Tibial nerve (tissue), 4 donors: ENCODE measurements at regions not wholly inside any gene's neighbourhood (a gene's known extent, or its start where the extent isn't known, plus 50 kb on each side); places are given as distances from the start of the nearest gene placed in this dataset.

ENCODE experiments used
- DNase-seq, 2 donors: peaks; one replicate each; pipeline ENCODE4 v3.0.0-alpha.2; 2019; ENCODE audit warnings: low spot score in 2 of 2
- H3K27ac ChIP-seq, 4 donors: fragments of 200-600 bp; sonication (generic) in 3 of 4; one replicate each; pipeline ENCODE4 v1.5.1; 2017 to 2019; ENCODE audit warnings: mild to moderate bottlenecking in 1 of 4
- H3K27me3 ChIP-seq, 2 donors: fragments of 200-600 bp; sonication (generic) in 1 of 2; one replicate each; pipeline versions ENCODE4 v1.5.1 to v1.6.0; 2017 to 2019
- H3K36me3 ChIP-seq, 3 donors: fragments of 200-600 bp; sonication (generic); one replicate each; pipeline ENCODE4 v1.5.1; 2018 to 2019
- H3K4me1 ChIP-seq, 4 donors: fragments of 200-600 bp; sonication (generic) in 3 of 4; one replicate each; pipeline ENCODE4 v1.5.1; 2017 to 2019
- H3K4me3 ChIP-seq, 4 donors: fragments of 200-600 bp; sonication (generic) in 3 of 4; one replicate each; pipeline ENCODE4 v1.5.1; 2017 to 2019; ENCODE audit warnings: mild to moderate bottlenecking in 1 of 4, moderate library complexity in 1 of 4
- H3K9me3 ChIP-seq, 4 donors: fragments of 200-600 bp; sonication (generic) in 3 of 4; one replicate each; pipeline ENCODE4 v1.5.1; 2017 to 2019
- EP300 ChIP-seq, 2 donors: sonication (generic); formaldehyde crosslinking; IDR thresholded peaks; one replicate each; pipeline ENCODE4 v1.6.1; 2017; ENCODE audit warnings: antibody characterized with exemption in 2 of 2, mild to moderate bottlenecking in 1 of 2
- POLR2A ChIP-seq, 2 donors: fragments of 450-650 bp; IDR thresholded peaks; one replicate each; pipeline ENCODE4 v1.6.1; 2017; ENCODE audit warnings: antibody characterized with exemption in 2 of 2, mild to moderate bottlenecking in 2 of 2, moderate library complexity in 2 of 2
- WGBS, 2 donors: methylation state at CpG; one replicate each; pipeline ENCODE4 v1.1.5; 2018; 5-methylcytosine and 5-hydroxymethylcytosine counted together
- TF ChIP-seq, protein P1 (sequence below), 5 experiments: fragments of 200-600 bp in 3 of 5; fragments of 450-650 bp in 2 of 5; sonication (generic) in 3 of 5; IDR thresholded peaks; one replicate each; pipeline ENCODE4 v1.5.1; 2016 to 2019; ENCODE audit warnings: antibody characterized with exemption in 5 of 5, mild to moderate bottlenecking in 3 of 5, moderate library complexity in 2 of 5

DNA sequence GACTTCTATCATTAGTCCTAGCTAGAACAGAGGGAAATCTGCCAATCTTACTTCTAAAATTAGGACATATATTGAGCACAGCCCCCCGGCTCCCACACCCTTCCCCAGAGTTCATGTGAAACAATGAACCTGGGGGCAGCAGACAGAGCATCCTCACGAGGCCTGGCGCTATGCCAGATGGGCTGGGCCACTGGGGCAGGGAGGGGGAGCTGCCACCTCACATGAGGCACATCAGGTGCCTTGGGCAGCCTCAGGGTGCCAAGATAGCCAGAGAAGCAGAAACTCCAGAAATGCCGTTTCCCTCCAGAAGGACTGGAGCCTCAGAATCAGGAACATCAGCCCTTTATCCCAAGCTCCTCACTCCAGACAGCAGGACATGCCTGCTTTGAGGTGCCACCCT, 92.8 kb upstream of the LANCL2 start:
- TF ChIP-seq EP300 (IDR thresholded peaks at IDR 0.05) (no peak), POLR2A (IDR thresholded peaks at IDR 0.05) (no peak)
- TF ChIP-seq, protein P1, sequence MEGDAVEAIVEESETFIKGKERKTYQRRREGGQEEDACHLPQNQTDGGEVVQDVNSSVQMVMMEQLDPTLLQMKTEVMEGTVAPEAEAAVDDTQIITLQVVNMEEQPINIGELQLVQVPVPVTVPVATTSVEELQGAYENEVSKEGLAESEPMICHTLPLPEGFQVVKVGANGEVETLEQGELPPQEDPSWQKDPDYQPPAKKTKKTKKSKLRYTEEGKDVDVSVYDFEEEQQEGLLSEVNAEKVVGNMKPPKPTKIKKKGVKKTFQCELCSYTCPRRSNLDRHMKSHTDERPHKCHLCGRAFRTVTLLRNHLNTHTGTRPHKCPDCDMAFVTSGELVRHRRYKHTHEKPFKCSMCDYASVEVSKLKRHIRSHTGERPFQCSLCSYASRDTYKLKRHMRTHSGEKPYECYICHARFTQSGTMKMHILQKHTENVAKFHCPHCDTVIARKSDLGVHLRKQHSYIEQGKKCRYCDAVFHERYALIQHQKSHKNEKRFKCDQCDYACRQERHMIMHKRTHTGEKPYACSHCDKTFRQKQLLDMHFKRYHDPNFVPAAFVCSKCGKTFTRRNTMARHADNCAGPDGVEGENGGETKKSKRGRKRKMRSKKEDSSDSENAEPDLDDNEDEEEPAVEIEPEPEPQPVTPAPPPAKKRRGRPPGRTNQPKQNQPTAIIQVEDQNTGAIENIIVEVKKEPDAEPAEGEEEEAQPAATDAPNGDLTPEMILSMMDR (IDR thresholded peaks at IDR 0.05): no peak
- Histone ChIP-seq H3K27ac (no peak overlapping the region), H3K27me3 (no peaks in the 10 kb centered on the region), H3K9me3 (no peaks in the 10 kb centered on the region), H3K4me1 (no peaks in the 10 kb centered on the region), H3K4me3 (no peak overlapping the region), H3K36me3 (no peaks in the 10 kb centered on the region)
- no peak for DNase-seq
- 12 to 51% methylated on average over 3 to 4 of the region's 4 CpGs for WGBS, 2 donors

DNA sequence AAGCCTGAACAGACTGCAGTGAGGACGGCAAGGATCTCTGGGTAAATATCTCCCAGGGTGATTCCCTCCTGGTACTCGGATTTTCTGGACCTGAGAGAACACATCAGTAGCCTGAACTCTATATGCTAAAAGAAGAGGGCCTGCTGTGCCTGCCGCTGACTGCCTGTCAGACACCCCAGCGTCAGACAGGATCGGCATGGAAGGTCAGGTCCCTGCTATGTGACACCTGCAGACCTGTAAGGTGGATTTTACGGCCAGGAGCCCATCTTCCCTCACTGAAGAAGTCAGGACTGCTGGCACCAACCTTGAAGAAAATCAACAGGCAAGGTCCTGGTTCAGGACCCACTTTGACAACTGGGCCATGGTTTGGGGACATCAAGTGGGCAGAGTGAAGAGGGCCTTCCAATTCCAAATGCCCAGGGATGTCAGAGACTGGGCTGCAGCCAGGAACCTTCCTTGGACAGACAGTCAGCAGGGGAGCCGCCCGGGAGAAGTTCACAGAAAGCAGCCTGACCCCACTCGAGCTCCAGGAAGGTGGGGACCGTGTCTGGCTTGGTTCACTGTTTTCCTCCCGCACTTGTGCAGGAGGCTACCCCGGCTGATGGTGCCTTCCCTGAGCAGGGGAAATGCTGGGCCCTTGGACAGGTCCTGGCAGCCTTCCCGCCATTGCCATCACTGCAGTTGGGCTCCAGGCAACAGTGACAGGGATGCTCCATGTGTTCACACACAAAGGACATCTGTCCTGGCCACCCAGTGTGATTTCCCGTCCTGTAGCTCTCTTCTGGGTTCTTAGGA, 91.8 kb upstream of the LANCL2 start:
- Histone ChIP-seq H3K9me3 (no peaks in the 10 kb centered on the region), H3K27ac (no peak overlapping the region), H3K4me1 (no peaks in the 10 kb centered on the region), H3K4me3 (no peak overlapping the region), H3K27me3 (no peaks in the 10 kb centered on the region), H3K36me3 (no peaks in the 10 kb centered on the region)
- WGBS, 2 donors: 71 to 81% methylated on average over 12 to 14 of the region's 14 CpGs
- TF ChIP-seq EP300 (IDR thresholded peaks at IDR 0.05): no peak
- TF ChIP-seq POLR2A (IDR thresholded peaks at IDR 0.05): no peak
- TF ChIP-seq, protein P1 (IDR thresholded peaks at IDR 0.05): no peak
- no peak for DNase-seq

DNA sequence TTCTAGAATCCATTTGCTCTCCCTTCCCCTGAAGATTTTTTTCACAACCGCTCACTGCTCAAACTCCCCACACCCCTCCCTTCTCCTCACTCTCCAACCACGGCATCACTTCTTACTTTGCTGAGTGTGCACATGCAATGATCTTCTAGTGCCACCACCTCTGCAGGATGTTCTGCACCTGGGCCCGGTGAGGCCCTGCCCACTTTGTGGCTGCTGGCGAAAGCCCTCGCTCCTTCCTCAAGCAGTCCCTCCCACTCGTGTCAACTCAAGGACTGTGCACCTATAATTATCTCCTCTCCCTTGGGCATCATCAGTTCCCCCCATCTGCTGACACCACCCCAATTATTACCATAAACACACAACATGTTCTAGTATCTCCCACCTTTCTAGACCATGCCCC, 91.0 kb upstream of the LANCL2 start:
- WGBS, 2 donors: 63 to 78% methylated on average over 6 of the region's 6 CpGs
- Histone ChIP-seq H3K27me3 (no peaks in the 10 kb centered on the region), H3K4me1 (no peaks in the 10 kb centered on the region), H3K9me3 (no peaks in the 10 kb centered on the region), H3K27ac (no peak overlapping the region), H3K36me3 (no peaks in the 10 kb centered on the region), H3K4me3 (no peak overlapping the region)
- TF ChIP-seq, protein P1 (IDR thresholded peaks at IDR 0.05): no peak
- TF ChIP-seq EP300 (IDR thresholded peaks at IDR 0.05) (no peak), POLR2A (IDR thresholded peaks at IDR 0.05) (no peak)
- no peak for DNase-seq

DNA sequence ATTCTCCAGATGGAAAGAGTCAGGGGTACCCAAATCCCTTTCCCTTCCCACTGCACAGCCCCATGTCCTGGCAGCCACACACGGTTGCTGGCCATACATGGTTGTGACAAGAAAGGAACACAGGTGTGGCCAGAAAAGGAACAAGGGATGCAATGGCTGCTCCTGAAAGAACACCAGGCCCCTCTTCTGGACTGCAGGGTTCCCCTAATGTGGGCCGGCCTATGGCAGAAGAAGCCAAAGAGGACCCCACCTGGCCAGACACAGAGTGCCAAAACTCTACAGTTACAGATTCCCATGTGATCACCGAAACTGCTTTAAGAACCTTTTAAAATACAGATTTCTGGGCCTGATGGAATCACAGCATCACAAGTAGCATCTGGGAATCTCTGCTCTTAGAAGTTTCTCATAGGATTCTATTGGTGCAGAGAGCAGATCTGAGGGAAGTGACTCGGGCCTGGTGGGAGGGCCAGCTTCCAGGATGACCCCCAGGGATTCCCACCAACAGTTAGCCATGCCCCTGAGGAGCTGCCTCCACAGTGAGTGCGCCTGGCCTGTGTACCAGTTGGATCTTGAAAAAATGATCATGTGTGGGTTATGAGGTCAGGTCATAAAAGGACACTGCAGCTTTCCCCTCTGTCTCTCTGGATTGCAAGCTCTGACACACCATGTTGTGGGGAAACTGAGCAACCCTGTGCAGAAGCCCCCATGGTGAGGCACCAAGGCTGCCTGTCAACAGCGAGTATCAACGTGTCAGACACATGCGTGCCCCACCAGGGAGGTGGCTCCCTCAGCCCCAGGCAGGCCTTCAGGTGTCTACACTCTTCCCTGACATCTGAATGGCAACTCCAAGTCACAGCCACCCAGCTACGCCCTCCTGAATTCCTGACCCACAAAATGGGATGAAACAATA, 89.6 kb upstream of the LANCL2 start:
- whole genome bisulfite sequencing, 2 donors: 70 to 71% methylated on average over 6 to 9 of the region's 9 CpGs
- no peaks in the 10 kb centered on the region for H3K4me1 ChIP-seq
- no peaks in the 10 kb centered on the region for H3K36me3 ChIP-seq
- H3K27me3 ChIP-seq: no peaks in the 10 kb centered on the region
- DNase-seq: no peak
- TF ChIP-seq, protein P1 (IDR thresholded peaks at IDR 0.05): no peak
- TF ChIP-seq EP300 (IDR thresholded peaks at IDR 0.05) (no peak), POLR2A (IDR thresholded peaks at IDR 0.05) (no peak)
- H3K4me3 ChIP-seq: no peak overlapping the region
- H3K9me3 ChIP-seq: no peaks in the 10 kb centered on the region
- no peak overlapping the region for H3K27ac ChIP-seq
